B cell (primary cell): ENCODE measurements at regions not wholly inside any gene's neighbourhood (a gene's known extent, or its start where the extent isn't known, plus 50 kb on each side); places are given as distances from the start of the nearest gene placed in this dataset.

Experiments used
- EZH2 ChIP-seq: IDR thresholded peaks from 2 replicates; pipeline ENCODE4 v1.6.1; 2012; ENCODE audit warnings: borderline replicate concordance, low read depth, mild to moderate bottlenecking, moderate library complexity, low read length; ENCODE audit not compliant: insufficient read depth, poor library complexity, severe bottlenecking
- TF ChIP-seq, protein P1 (sequence below): fragments of 200-600 bp; IDR thresholded peaks from one replicate; pipeline ENCODE4 v1.8.0; 2022; ENCODE audit warnings: antibody characterized with exemption, mild to moderate bottlenecking

DNA sequence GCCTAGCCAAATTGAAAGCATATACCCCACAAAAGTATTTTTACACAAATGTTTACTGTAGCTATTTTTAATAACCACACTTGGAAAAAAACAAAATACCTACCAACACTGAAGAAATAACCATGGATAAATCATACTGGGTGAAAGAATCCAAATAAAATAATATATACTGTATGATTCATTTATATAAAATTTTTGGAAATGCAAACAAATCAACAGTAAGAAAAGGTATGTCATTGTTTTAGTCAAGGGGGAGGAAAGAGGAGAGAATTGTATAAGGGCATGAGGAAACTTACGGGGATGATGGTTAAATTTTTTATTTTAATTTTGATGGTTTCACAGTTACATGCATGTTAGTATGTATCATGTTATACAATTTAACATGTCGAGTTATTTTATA is 557.8 kb downstream of the TECRL start:
- TF ChIP-seq, protein P1, sequence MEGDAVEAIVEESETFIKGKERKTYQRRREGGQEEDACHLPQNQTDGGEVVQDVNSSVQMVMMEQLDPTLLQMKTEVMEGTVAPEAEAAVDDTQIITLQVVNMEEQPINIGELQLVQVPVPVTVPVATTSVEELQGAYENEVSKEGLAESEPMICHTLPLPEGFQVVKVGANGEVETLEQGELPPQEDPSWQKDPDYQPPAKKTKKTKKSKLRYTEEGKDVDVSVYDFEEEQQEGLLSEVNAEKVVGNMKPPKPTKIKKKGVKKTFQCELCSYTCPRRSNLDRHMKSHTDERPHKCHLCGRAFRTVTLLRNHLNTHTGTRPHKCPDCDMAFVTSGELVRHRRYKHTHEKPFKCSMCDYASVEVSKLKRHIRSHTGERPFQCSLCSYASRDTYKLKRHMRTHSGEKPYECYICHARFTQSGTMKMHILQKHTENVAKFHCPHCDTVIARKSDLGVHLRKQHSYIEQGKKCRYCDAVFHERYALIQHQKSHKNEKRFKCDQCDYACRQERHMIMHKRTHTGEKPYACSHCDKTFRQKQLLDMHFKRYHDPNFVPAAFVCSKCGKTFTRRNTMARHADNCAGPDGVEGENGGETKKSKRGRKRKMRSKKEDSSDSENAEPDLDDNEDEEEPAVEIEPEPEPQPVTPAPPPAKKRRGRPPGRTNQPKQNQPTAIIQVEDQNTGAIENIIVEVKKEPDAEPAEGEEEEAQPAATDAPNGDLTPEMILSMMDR, result no peak
- no peak for TF ChIP-seq EZH2
